ENCODE measurements at regions not wholly inside any gene's neighbourhood (a gene's known extent, or its start where the extent isn't known, plus 50 kb on each side); places are given as distances from the start of the nearest gene placed in this dataset.

- no peak for DNase-seq (ENCODE audit: low read depth)
- TF ChIP-seq CTCF (conservative IDR thresholded peaks at IDR 0.05; ENCODE audit: low read depth, low read length): no peak
- no peak overlapping the region for H3K4me3 ChIP-seq (ENCODE audit: low read depth, low read length)
Observed at GRCh38 chr3:127351321-127351720, 63.5 kb upstream of the PRR20G start.

- TF ChIP-seq CTCF (conservative IDR thresholded peaks at IDR 0.05; ENCODE audit: low read depth, low read length): no peak
- H3K4me3 ChIP-seq (ENCODE audit: low read depth, low read length): no peak overlapping the region
- no peak for DNase-seq (ENCODE audit: low read depth)
Observed at GRCh38 chr3:127350172-127351050, 62.6 kb upstream of the PRR20G start.

GRCh38 chr3:127349501-127350171, 61.8 kb upstream of the PRR20G start:
- TF ChIP-seq CTCF (conservative IDR thresholded peaks at IDR 0.05; ENCODE audit: low read depth, low read length): no peak
- no peak overlapping the region for H3K4me3 ChIP-seq (ENCODE audit: low read depth, low read length)
- DNase-seq (ENCODE audit: low read depth): no peak

GRCh38 chr3:127342735-127343134, 54.9 kb upstream of the PRR20G start:
- no peak for TF ChIP-seq CTCF (conservative IDR thresholded peaks at IDR 0.05; ENCODE audit: low read depth, low read length)
- no peak overlapping the region for H3K4me3 ChIP-seq (ENCODE audit: low read depth, low read length)
- no peak for DNase-seq (ENCODE audit: low read depth)

- DNase-seq (ENCODE audit: low read depth): no peak
- H3K4me3 ChIP-seq (ENCODE audit: low read depth, low read length): no peak overlapping the region
- TF ChIP-seq CTCF (conservative IDR thresholded peaks at IDR 0.05; ENCODE audit: low read depth, low read length): no peak
Observed at GRCh38 chr3:127339928-127340861, 52.3 kb upstream of the PRR20G start.

GRCh38 chr3:127339016-127339415, 51.2 kb upstream of the PRR20G start:
- H3K4me3 ChIP-seq (ENCODE audit: low read depth, low read length): no peak overlapping the region

More at GRCh38 chr3:127339016-127339415, 51.2 kb upstream of the PRR20G start:
- TF ChIP-seq CTCF (conservative IDR thresholded peaks at IDR 0.05; ENCODE audit: low read depth, low read length): no peak
- no peak for DNase-seq (ENCODE audit: low read depth)

Measured in choroid plexus epithelial cell (primary cell).